NCI-H446 (cell line): ENCODE measurements at regions not wholly inside any gene's neighbourhood (a gene's known extent, or its start where the extent isn't known, plus 50 kb on each side); places are given as distances from the start of the nearest gene placed in this dataset.

Source experiments
- DNase-seq, 2 experiments: peaks; one replicate each; lab custom pipeline; 2025; lab: John Stamatoyannopoulos, UW

GRCh38 chr1:62370594-62370993 is 51.4 kb upstream of the KANK4 start:
- DNase-seq, result no peak

- DNase-seq, result no peak
Measured at GRCh38 chr1:62371375-62371774, 52.1 kb upstream of the KANK4 start.

- no peak for DNase-seq
Measured at GRCh38 chr1:62373221-62373620, 54.0 kb upstream of the KANK4 start.

- no peak for DNase-seq
Measured at GRCh38 chr1:62377043-62377562, 57.9 kb upstream of the KANK4 start.

- no peak for DNase-seq
Measured at GRCh38 chr1:62380181-62380580, 56.7 kb upstream of the USP1 start.

- DNase-seq, result no peak
Measured at GRCh38 chr1:62381831-62382657, 54.8 kb upstream of the USP1 start.

GRCh38 chr1:62382658-62382955 is 54.2 kb upstream of the USP1 start:
- peak in 1 of 2 experiments; percentile 46 for DNase-seq

GRCh38 chr1:62384276-62385005 is 52.4 kb upstream of the USP1 start:
- peak; percentile 70 to 85 for DNase-seq

GRCh38 chr1:62385923-62386322 is 50.9 kb upstream of the USP1 start:
- no peak for DNase-seq

GRCh38 chr1:62386351-62387121 is 50.3 kb upstream of the USP1 start:
- DNase-seq, result no peak
